Renal pelvis (tissue), 1 donor: ENCODE measurements at regions not wholly inside any gene's neighbourhood (a gene's known extent, or its start where the extent isn't known, plus 50 kb on each side); places are given as distances from the start of the nearest gene placed in this dataset.
"Not testable (repeated sequence)": the region's sequence is repeated elsewhere in the genome, so short reads cannot be mapped to it uniquely, and the experiment has no call there.

Experiments
- DNase-seq: peaks from one replicate; pipeline ENCODE4 v3.0.0-alpha.2; 2013

- DNase-seq = peak; percentile 16
Measured at GRCh38 chr12:89775063-89775985, 66.7 kb upstream of the ATP2B1 start.

GRCh38 chr12:89774645-89775044 is 66.0 kb upstream of the ATP2B1 start:
- DNase-seq = no peak

- DNase-seq = no peak
Measured at GRCh38 chr12:89770391-89770790, 61.8 kb upstream of the ATP2B1 start.

DNA sequence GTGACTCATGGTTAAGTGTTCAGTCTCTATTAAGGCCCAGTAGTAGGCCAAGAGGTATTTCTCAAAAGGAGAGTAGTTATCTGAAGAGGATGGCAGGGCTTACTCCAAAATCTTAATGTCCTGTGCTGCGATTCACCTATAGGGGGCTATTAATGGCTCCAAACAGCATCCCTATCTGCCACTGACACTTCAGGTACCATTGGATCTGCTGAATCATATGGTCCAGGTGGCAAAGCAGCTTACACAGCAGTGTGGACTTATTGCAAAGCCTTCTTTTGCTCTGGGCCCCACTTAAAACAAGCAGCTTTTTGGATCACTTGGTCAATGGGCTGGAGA is 60.8 kb upstream of the ATP2B1 start:
- no peak for DNase-seq

GRCh38 chr12:89768586-89769482 is 60.2 kb upstream of the ATP2B1 start:
- no peak for DNase-seq

DNA sequence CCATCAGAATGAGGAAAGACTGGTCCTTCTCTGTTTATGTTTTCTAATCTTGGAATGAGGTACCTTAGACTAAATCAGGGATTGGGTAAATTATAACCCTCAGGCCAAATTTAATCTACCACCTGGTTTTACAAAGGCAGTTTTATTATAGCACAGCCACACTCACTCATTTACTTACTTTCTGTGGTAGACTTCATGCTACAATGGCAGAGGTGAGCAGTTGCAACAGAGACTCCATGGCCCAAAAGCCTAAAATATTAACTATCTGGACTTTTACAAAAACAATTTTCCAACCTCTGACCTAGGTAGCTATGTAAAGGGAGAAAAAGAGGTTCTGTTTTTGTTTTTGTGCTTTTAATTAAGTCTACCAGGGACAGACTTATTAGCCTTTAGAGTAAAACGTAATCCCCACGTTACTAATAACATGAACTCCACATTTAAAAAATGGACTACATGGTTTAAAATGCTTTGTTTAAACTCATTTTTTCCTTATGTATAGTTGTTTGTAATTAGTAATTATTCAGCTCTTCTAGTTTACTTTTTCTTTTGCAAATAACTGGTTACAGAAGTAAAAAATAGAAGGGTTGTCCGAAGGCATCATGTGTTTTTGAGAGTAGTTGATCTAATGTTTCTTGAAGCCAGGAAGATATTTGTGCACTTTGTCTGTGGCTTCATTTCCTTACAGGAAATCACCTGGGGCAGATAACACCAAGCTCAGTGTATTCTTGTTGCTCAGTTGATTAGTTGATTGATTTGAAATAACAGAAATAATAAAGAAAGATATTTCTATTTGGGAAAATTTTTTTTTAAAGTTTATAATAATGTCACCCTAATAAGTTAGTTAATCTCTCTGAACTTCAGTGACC is 57.6 kb upstream of the ATP2B1 start:
- DNase-seq = no peak

GRCh38 chr12:89764164-89764563 is 55.5 kb upstream of the ATP2B1 start:
- not testable (repeated sequence) for DNase-seq

GRCh38 chr12:89762498-89763170 is 54.0 kb upstream of the ATP2B1 start:
- no peak for DNase-seq

GRCh38 chr12:89760783-89761182 is 52.1 kb upstream of the ATP2B1 start:
- DNase-seq = no peak
